ENCODE measurements at regions not wholly inside any gene's neighbourhood (a gene's known extent, or its start where the extent isn't known, plus 50 kb on each side); places are given as distances from the start of the nearest gene placed in this dataset.

GRCh38 chr11:104620991-104621390 is 277.3 kb downstream of the CASP12 start:
- Histone ChIP-seq H3K4me3 (no peak overlapping the region), H3K36me3 (no peaks in the 10 kb centered on the region), H3K4me1 (no peaks in the 10 kb centered on the region), H3K9me3 (no peaks in the 10 kb centered on the region), H3K27me3 (no peaks in the 10 kb centered on the region), H3K27ac (no peak overlapping the region)
- TF ChIP-seq CTCF (IDR thresholded peaks at IDR 0.05) = no peak
- no peak for DNase-seq (ENCODE audit: low spot score)

GRCh38 chr11:104619751-104620150 is 278.5 kb downstream of the CASP12 start:
- H3K36me3 ChIP-seq = no peaks in the 10 kb centered on the region
- no peaks in the 10 kb centered on the region for H3K27me3 ChIP-seq
- no peaks in the 10 kb centered on the region for H3K4me1 ChIP-seq
- H3K9me3 ChIP-seq = no peaks in the 10 kb centered on the region
- no peak overlapping the region for H3K4me3 ChIP-seq
- TF ChIP-seq CTCF (IDR thresholded peaks at IDR 0.05) = no peak
- no peak for DNase-seq (ENCODE audit: low spot score)
- no peak overlapping the region for H3K27ac ChIP-seq

GRCh38 chr11:104618954-104619353 is 279.3 kb downstream of the CASP12 start:
- DNase-seq (ENCODE audit: low spot score) = no peak
- Histone ChIP-seq H3K36me3 (no peaks in the 10 kb centered on the region), H3K4me1 (no peaks in the 10 kb centered on the region), H3K4me3 (no peak overlapping the region), H3K27me3 (no peaks in the 10 kb centered on the region), H3K9me3 (no peaks in the 10 kb centered on the region), H3K27ac (no peak overlapping the region)
- TF ChIP-seq CTCF (IDR thresholded peaks at IDR 0.05) = no peak

- TF ChIP-seq CTCF (IDR thresholded peaks at IDR 0.05) = no peak
- Histone ChIP-seq H3K27ac (no peak overlapping the region), H3K27me3 (no peaks in the 10 kb centered on the region), H3K4me1 (no peaks in the 10 kb centered on the region), H3K4me3 (no peak overlapping the region), H3K36me3 (no peaks in the 10 kb centered on the region), H3K9me3 (no peaks in the 10 kb centered on the region)
- DNase-seq (ENCODE audit: low spot score) = no peak
Observed at GRCh38 chr11:104614961-104615360, 283.3 kb downstream of the CASP12 start.

- Histone ChIP-seq H3K36me3 (no peaks in the 10 kb centered on the region), H3K27ac (no peak overlapping the region), H3K9me3 (no peaks in the 10 kb centered on the region), H3K4me3 (no peak overlapping the region), H3K4me1 (peaks cover 0 to 4% of the 10 kb centered on the region in 2 donors), H3K27me3 (no peaks in the 10 kb centered on the region)
- TF ChIP-seq CTCF (IDR thresholded peaks at IDR 0.05) = no peak
- DNase-seq (ENCODE audit: low spot score) = no peak
Observed at GRCh38 chr11:104614117-104614680, 284.1 kb downstream of the CASP12 start.

- H3K4me1 ChIP-seq = peaks cover 0 to 4% of the 10 kb centered on the region in 2 donors
- DNase-seq (ENCODE audit: low spot score) = no peak
Observed at GRCh38 chr11:104610635-104611034, 287.6 kb downstream of the CASP12 start.

More at GRCh38 chr11:104610635-104611034, 287.6 kb downstream of the CASP12 start:
- TF ChIP-seq CTCF (IDR thresholded peaks at IDR 0.05) = no peak
- no peak overlapping the region for H3K4me3 ChIP-seq
- no peak overlapping the region for H3K27ac ChIP-seq
- H3K27me3 ChIP-seq = no peaks in the 10 kb centered on the region
- no peaks in the 10 kb centered on the region for H3K9me3 ChIP-seq
- H3K36me3 ChIP-seq = no peaks in the 10 kb centered on the region
